LNCaP clone FGC (cell line): ENCODE measurements at regions not wholly inside any gene's neighbourhood (a gene's known extent, or its start where the extent isn't known, plus 50 kb on each side); places are given as distances from the start of the nearest gene placed in this dataset.
"Not testable (repeated sequence)": the region's sequence is repeated elsewhere in the genome, so short reads cannot be mapped to it uniquely, and the experiment has no call there.

ENCODE experiments used
- DNase-seq: peaks from one replicate; pipeline ENCODE4 v3.0.0-alpha.2; 2011; ENCODE audit warnings: low read depth
- H3K4me3 ChIP-seq: 2 replicates; pipeline ENCODE4 v1.5.1; 2011; ENCODE audit warnings: mild to moderate bottlenecking, low read depth, low read length, control low read depth
- TF ChIP-seq, protein P1 (sequence below): IDR thresholded peaks from 2 replicates; pipeline ENCODE4 v1.5.1; 2012; ENCODE audit warnings: mild to moderate bottlenecking; ENCODE audit not compliant: control insufficient read depth, insufficient read depth; ENCODE audit errors: extremely low read depth

- TF ChIP-seq, protein P1, sequence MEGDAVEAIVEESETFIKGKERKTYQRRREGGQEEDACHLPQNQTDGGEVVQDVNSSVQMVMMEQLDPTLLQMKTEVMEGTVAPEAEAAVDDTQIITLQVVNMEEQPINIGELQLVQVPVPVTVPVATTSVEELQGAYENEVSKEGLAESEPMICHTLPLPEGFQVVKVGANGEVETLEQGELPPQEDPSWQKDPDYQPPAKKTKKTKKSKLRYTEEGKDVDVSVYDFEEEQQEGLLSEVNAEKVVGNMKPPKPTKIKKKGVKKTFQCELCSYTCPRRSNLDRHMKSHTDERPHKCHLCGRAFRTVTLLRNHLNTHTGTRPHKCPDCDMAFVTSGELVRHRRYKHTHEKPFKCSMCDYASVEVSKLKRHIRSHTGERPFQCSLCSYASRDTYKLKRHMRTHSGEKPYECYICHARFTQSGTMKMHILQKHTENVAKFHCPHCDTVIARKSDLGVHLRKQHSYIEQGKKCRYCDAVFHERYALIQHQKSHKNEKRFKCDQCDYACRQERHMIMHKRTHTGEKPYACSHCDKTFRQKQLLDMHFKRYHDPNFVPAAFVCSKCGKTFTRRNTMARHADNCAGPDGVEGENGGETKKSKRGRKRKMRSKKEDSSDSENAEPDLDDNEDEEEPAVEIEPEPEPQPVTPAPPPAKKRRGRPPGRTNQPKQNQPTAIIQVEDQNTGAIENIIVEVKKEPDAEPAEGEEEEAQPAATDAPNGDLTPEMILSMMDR = no peak
- no peak overlapping the region for H3K4me3 ChIP-seq
Observed at GRCh38 chr2:193843675-193844074, 1648.9 kb upstream of the TMEFF2 start.

GRCh38 chr2:193841384-193842150 lies 1646.8 kb upstream of the TMEFF2 start:
- no peak for DNase-seq
- H3K4me3 ChIP-seq = no peak overlapping the region
- TF ChIP-seq, protein P1 = no peak

More at GRCh38 chr2:193843675-193844074, 1648.9 kb upstream of the TMEFF2 start:
- DNase-seq = no peak

DNA sequence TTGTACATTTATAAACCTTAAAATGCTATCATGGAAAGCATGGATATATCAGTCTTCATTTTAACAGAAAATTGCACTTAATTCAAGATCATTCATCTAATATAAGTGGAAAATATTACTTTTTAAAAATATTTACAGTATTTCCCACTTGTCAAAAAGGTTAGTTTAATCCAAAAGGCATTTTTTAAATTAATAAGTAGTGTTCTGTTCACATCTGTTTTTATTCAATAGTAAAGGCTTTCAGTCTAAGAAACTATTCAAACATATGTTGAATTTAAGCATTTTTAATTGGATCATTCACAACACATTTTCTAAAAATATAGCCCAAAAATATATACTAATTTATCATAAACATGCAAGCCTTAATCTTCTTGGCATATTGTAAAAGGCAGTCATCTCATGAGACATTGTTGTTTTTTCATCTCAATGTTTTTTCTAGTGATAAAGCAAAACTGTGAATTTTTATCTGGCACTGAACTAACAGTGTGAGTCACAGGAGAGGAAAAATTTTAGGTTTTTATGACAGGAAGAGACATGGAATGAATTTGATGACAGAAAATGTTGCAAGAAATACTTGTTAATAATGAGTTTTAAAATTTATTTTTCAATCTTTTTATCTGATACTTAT lies 1642.5 kb upstream of the TMEFF2 start:
- no peak for DNase-seq
- TF ChIP-seq, protein P1 = no peak
- no peak overlapping the region for H3K4me3 ChIP-seq

DNA sequence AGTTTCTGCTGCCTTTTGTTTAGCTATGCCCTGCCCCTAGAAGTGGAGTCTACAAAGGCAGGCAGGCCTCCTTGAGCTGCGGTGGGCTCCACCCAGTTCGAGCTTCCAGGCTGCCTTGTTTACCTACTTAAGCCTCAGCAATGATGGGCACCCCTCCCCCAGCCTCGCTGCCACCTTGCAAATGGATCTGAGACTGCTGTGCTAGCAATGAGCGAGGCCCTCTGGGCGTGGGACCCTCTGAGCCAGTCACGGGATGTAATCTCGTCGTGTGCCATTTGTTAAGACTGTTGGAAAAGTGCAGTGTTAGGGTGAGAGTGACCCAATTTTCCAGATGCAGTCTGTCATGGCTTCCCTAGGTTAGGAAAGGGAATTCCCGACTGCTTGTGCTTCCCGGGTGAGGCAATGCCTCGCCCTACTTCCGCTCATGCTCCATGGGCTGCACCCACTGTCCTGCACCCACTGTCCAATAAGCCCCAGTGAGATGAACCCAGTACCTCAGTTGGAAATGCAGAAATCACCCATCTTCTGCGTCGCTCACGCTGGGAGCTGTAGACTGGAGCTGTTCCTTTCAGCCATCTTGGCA lies 1641.8 kb upstream of the TMEFF2 start:
- not testable (repeated sequence) for H3K4me3 ChIP-seq, DNase-seq

DNA sequence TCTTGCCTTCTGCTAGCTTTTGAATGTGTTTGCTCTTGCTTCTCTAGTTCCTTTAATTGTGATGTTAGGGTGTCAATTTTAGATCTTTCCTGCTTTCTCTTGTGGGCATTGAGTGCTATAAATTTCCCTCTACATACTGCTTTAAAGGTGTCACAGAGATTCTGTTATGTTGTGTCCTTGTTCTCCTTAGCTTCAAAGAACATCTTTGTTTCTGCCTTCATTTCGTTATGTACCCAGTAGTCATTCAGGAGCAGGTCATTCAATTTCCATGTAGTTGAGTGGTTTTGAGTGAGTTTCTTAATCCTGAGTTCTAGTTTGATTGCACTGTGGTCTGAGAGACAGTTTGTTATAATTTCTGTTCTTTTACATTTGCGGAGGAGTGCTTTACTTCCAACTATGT lies 1639.2 kb upstream of the TMEFF2 start:
- DNase-seq, H3K4me3 ChIP-seq: not testable (repeated sequence)

DNA sequence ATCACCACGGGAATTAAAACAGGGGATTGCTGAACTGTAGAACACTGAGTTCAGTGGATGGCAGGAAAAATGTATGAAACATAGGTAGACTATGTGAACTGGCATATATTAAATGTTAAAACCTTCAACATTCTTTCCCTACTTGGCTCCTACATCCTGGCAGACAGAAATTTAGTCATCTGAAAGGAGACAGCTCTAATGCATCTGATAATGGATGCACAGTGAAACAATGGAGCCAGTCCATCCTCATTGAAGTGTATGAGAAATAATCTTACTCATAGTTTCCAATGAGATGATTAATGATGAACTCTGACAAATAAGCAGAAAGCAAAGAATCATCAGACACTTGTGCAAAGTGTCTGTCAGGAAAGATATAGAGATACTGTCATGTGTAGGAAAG lies 1629.7 kb upstream of the TMEFF2 start:
- TF ChIP-seq, protein P1 = no peak
- H3K4me3 ChIP-seq = no peak overlapping the region
- DNase-seq = no peak

DNA sequence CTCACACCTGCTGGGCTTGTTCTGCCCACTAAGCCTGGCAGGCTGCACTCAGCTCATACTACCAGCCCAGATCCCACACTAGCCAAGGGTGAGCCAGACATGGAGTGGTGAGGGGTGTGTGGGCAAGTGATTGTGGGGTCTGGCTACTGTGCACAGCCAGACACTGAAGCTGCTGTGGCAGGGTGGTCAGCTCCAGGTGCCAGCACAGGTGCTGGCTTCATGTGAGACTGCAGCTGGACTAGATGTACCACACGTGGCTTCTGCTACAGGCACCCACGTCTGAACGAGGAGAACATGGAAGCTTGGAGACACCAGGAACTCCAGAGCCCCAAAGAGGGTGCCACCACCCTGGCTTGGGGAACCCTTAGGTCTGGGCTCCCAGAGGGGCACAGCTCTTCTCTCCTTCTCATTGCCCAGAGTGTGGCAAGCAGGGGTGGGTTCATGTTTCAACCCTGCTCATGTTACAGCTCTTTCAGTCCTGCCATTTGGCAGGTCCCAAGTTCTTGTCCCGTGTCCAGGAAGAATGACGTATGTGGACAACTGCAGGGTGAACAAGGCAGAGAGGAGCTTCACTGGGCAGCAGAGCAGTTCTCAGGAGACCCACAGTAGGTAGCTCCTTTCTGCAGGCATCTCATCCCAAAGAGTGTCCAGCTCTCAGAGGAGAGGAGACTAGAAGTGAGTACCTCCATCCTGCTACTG lies 1624.2 kb upstream of the TMEFF2 start:
- H3K4me3 ChIP-seq = no peak overlapping the region
- no peak for DNase-seq
- TF ChIP-seq, protein P1 = no peak
